ENCODE measurements at regions not wholly inside any gene's neighbourhood (a gene's known extent, or its start where the extent isn't known, plus 50 kb on each side); places are given as distances from the start of the nearest gene placed in this dataset.

DNA sequence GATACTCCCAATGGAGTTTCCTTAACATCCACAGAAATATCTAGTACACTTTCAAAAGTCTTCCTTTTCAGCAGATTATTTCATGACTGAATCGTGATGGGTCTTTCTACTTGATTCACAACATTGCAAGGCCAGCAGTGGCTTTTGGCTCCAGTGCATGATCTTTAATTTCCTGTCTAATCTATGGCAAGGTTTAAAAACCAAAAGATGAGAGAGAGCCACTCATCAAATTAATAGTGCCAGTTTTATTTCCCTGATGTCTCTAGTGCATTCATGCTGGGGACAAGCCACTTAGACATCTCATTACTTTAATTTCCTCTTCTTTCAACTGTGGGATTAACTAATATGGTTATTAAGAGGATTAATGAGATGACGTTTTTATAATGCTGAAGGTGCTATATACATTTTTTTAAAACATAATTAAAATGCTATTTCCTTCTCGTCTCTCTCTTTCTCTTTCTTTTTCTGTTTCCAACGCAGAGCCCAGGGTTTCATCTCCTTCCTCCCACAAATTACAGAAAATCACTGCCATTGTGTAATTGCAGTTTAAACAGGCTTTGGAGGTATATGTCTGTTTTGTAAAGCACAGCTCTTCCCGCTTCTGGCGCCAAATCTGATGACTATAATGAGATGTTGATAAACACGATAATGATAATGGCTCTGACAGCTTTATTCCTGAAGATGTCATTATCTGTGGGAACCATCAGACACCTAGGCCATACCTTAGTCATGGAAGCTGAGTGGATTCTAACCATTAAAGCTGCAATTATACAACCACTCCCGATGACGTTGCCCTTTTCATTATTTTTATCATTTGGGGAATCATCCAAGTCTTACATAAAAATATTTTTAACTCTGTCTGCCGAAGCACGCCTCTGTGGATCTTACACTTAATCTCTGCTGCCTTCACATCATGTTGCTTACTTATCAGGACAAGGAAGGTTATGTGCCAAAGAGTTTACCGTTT lies 103.1 kb upstream of the PPM1H start:
- ATAC-seq, result no peak
- Histone ChIP-seq H3K36me3 (ENCODE audit: control insufficient read depth, insufficient read depth, low read length) (no peaks in the 10 kb centered on the region), H3K4me2 (ENCODE audit: insufficient read depth, low read length) (no peak overlapping the region), H3K9ac (ENCODE audit: insufficient read depth in 1 of 2, low read depth in 2 of 2, low read length in 2 of 2) (no peak overlapping the region), H3K9me3 (replicated peaks; ENCODE audit: control insufficient read depth, insufficient read depth, low read depth, low read length) (no peaks in the 10 kb centered on the region), H2AFZ (ENCODE audit: low read depth, low read length) (no peak overlapping the region), H3K9me1 (ENCODE audit: control insufficient read depth, insufficient read depth, low read length) (no peaks in the 10 kb centered on the region), H3K4me3 (no peak overlapping the region), H3K79me2 (ENCODE audit: control insufficient read depth, insufficient read depth, low read length) (no peaks in the 10 kb centered on the region), H3K27me3 (ENCODE audit: control insufficient read depth in 2 of 2, insufficient read depth in 2 of 2, low read length in 2 of 2) (no peaks in the 10 kb centered on the region), H4K20me1 (replicated peaks; ENCODE audit: control insufficient read depth, insufficient read depth, low read length) (no peaks in the 10 kb centered on the region), H3K4me1 (replicated peaks in 1 of 2; ENCODE audit: control insufficient read depth in 2 of 2, insufficient read depth in 2 of 2, low read length in 2 of 2) (no peaks in the 10 kb centered on the region; a peak in 1 of 5 replicates), H3K27ac (ENCODE audit: extremely low read depth, low read depth, low read length) (no peak overlapping the region)
- intact Hi-C loops (cut with micrococcal nuclease) (no loop called here), in situ Hi-C loops (cut with MboI) (no loop called here)
- CTCF ChIA-PET (ENCODE audit: low intra/inter-chr PET ratio), result no interaction called here
- WGBS (ENCODE audit: insufficient coverage, low coverage, missing lambda C conversion rate), result 2% methylated on average over 12 of the region's 12 CpGs
- POLR2A ChIA-PET, result interaction anchor here (0.7 kb wide), 1 partner anchor 297 kb away, joined by 3 read pairs; no protein-coding TSS in a partner anchor
- no peak for DNase-seq (ENCODE audit: extremely low read depth in 1 of 4, low spot score in 3 of 4)
- BruUV-seq (replicated peaks), result no TSS peak
- no peak for FAIRE-seq
- TF ChIP-seq JUND (IDR thresholded peaks at IDR 0.05; ENCODE audit: borderline replicate concordance, low read depth, low read length) (no peak), JUND (tag; IDR thresholded peaks at IDR 0.05; ENCODE audit: borderline replicate concordance, low read depth, low read length) (no peak), HEY1 (CRISPR knock-in tag; IDR thresholded peaks at IDR 0.05; ENCODE audit: borderline replicate concordance) (no peak), KAT8 (IDR thresholded peaks at IDR 0.05; ENCODE audit: low read depth) (no peak), TCF3 (CRISPR knock-in tag; IDR thresholded peaks at IDR 0.05) (no peak), ZNF644 (tag; IDR thresholded peaks at IDR 0.05; ENCODE audit: low read depth) (no peak), ZNF586 (CRISPR knock-in tag; conservative IDR thresholded peaks at IDR 0.05) (no peak), ZNF717 (CRISPR knock-in tag; IDR thresholded peaks at IDR 0.05) (no peak), HLTF (IDR thresholded peaks at IDR 0.05) (no peak), KLF16 (IDR thresholded peaks at IDR 0.05) (no peak), ZNF121 (CRISPR knock-in tag; conservative IDR thresholded peaks at IDR 0.05) (no peak)
- TF ChIP-seq, protein P1, sequence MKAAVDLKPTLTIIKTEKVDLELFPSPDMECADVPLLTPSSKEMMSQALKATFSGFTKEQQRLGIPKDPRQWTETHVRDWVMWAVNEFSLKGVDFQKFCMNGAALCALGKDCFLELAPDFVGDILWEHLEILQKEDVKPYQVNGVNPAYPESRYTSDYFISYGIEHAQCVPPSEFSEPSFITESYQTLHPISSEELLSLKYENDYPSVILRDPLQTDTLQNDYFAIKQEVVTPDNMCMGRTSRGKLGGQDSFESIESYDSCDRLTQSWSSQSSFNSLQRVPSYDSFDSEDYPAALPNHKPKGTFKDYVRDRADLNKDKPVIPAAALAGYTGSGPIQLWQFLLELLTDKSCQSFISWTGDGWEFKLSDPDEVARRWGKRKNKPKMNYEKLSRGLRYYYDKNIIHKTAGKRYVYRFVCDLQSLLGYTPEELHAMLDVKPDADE (conservative IDR thresholded peaks at IDR 0.05; ENCODE audit: control insufficient read depth, low read depth, low read length), result no peak
- TF ChIP-seq, protein P2, sequence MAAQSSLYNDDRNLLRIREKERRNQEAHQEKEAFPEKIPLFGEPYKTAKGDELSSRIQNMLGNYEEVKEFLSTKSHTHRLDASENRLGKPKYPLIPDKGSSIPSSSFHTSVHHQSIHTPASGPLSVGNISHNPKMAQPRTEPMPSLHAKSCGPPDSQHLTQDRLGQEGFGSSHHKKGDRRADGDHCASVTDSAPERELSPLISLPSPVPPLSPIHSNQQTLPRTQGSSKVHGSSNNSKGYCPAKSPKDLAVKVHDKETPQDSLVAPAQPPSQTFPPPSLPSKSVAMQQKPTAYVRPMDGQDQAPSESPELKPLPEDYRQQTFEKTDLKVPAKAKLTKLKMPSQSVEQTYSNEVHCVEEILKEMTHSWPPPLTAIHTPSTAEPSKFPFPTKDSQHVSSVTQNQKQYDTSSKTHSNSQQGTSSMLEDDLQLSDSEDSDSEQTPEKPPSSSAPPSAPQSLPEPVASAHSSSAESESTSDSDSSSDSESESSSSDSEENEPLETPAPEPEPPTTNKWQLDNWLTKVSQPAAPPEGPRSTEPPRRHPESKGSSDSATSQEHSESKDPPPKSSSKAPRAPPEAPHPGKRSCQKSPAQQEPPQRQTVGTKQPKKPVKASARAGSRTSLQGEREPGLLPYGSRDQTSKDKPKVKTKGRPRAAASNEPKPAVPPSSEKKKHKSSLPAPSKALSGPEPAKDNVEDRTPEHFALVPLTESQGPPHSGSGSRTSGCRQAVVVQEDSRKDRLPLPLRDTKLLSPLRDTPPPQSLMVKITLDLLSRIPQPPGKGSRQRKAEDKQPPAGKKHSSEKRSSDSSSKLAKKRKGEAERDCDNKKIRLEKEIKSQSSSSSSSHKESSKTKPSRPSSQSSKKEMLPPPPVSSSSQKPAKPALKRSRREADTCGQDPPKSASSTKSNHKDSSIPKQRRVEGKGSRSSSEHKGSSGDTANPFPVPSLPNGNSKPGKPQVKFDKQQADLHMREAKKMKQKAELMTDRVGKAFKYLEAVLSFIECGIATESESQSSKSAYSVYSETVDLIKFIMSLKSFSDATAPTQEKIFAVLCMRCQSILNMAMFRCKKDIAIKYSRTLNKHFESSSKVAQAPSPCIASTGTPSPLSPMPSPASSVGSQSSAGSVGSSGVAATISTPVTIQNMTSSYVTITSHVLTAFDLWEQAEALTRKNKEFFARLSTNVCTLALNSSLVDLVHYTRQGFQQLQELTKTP (IDR thresholded peaks at IDR 0.05; ENCODE audit: low read depth in 1 of 2, partially characterized antibody in 2 of 2), result no peak
- TF ChIP-seq, protein P3, sequence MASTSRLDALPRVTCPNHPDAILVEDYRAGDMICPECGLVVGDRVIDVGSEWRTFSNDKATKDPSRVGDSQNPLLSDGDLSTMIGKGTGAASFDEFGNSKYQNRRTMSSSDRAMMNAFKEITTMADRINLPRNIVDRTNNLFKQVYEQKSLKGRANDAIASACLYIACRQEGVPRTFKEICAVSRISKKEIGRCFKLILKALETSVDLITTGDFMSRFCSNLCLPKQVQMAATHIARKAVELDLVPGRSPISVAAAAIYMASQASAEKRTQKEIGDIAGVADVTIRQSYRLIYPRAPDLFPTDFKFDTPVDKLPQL (IDR thresholded peaks at IDR 0.05; ENCODE audit: extremely low read depth, insufficient read length), result no peak
- TF ChIP-seq, protein P4, sequence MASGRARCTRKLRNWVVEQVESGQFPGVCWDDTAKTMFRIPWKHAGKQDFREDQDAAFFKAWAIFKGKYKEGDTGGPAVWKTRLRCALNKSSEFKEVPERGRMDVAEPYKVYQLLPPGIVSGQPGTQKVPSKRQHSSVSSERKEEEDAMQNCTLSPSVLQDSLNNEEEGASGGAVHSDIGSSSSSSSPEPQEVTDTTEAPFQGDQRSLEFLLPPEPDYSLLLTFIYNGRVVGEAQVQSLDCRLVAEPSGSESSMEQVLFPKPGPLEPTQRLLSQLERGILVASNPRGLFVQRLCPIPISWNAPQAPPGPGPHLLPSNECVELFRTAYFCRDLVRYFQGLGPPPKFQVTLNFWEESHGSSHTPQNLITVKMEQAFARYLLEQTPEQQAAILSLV (tag; IDR thresholded peaks at IDR 0.05), result no peak

Measured in K562 (cell line).